ENCODE measurements at regions not wholly inside any gene's neighbourhood (a gene's known extent, or its start where the extent isn't known, plus 50 kb on each side); places are given as distances from the start of the nearest gene placed in this dataset.

DNA sequence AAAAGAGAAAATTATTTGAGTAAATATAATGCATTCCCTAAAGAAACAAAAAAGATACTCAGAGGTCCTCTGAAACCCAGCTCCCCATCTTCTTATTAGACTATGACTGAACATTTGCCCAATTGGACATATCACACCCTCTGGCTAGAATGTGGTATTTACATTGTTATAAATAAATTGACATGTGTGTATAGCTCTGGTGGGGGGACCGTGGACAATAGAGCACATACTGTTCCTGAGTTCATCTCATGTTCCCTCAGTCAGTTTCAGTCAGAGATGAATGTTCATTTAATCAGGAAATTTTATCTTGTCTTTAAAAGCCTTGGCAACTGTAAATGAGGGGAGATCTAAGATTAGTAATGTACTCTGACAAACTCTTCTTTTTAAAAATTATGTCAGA is 459.3 kb upstream of the ADAMTS5 start:
- TF ChIP-seq POLR2A (IDR thresholded peaks at IDR 0.05) (no peak), POLR2AphosphoS5 (IDR thresholded peaks at IDR 0.05) (no peak), EP300 (IDR thresholded peaks at IDR 0.05) (no peak)
- TF ChIP-seq, protein P1, sequence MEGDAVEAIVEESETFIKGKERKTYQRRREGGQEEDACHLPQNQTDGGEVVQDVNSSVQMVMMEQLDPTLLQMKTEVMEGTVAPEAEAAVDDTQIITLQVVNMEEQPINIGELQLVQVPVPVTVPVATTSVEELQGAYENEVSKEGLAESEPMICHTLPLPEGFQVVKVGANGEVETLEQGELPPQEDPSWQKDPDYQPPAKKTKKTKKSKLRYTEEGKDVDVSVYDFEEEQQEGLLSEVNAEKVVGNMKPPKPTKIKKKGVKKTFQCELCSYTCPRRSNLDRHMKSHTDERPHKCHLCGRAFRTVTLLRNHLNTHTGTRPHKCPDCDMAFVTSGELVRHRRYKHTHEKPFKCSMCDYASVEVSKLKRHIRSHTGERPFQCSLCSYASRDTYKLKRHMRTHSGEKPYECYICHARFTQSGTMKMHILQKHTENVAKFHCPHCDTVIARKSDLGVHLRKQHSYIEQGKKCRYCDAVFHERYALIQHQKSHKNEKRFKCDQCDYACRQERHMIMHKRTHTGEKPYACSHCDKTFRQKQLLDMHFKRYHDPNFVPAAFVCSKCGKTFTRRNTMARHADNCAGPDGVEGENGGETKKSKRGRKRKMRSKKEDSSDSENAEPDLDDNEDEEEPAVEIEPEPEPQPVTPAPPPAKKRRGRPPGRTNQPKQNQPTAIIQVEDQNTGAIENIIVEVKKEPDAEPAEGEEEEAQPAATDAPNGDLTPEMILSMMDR (IDR thresholded peaks at IDR 0.05): no peak
